CD14-positive monocyte (primary cell): ENCODE measurements at regions not wholly inside any gene's neighbourhood (a gene's known extent, or its start where the extent isn't known, plus 50 kb on each side); places are given as distances from the start of the nearest gene placed in this dataset.

Experiments used
- DNase-seq, 3 donors: peaks; one replicate each; pipeline ENCODE4 v3.0.0-alpha.2; 2011 to 2022
- H2AFZ ChIP-seq: 2 replicates; pipeline ENCODE4 v1.6.0; 2012; ENCODE audit warnings: mild to moderate bottlenecking, low read depth, low read length, inconsistent platforms; ENCODE audit not compliant: insufficient read depth, poor library complexity, severe bottlenecking
- H3K27ac ChIP-seq, 2 donors: 1 replicate in 1 of 2; 2 replicates in 1 of 2; pipeline ENCODE4 v1.5.1; 2012 to 2013; ENCODE audit warnings: low read length in 2 of 2, control low read depth in 1 of 2, inconsistent platforms in 1 of 2, low read depth in 1 of 2, mild to moderate bottlenecking in 1 of 2
- H3K27me3 ChIP-seq, 2 donors: one replicate each; pipeline versions ENCODE4 v1.6.0 to v1.6.1; 2011 to 2013; ENCODE audit warnings: low read length in 2 of 2; ENCODE audit not compliant: control insufficient read depth in 2 of 2, insufficient read depth in 2 of 2
- H3K36me3 ChIP-seq, 2 donors: replicated peaks in 1 of 2; 1 replicate in 1 of 2; 2 replicates in 1 of 2; pipeline versions ENCODE4 v1.5.1 to v1.6.1; 2012 to 2013; ENCODE audit warnings: low read length in 2 of 2, control low read depth in 1 of 2, inconsistent platforms in 1 of 2, mild to moderate bottlenecking in 1 of 2; ENCODE audit not compliant: insufficient read depth in 2 of 2, control insufficient read depth in 1 of 2
- H3K4me1 ChIP-seq, 2 donors: 1 replicate in 1 of 2; 2 replicates in 1 of 2; pipeline versions ENCODE4 v1.5.1 to v1.6.1; 2012 to 2013; ENCODE audit warnings: low read length in 2 of 2, control low read depth in 1 of 2, inconsistent platforms in 1 of 2, mild to moderate bottlenecking in 1 of 2, moderate library complexity in 1 of 2; ENCODE audit not compliant: insufficient read depth in 2 of 2, control insufficient read depth in 1 of 2
- H3K4me2 ChIP-seq: replicated peaks from 2 replicates; pipeline ENCODE3; 2012; ENCODE audit warnings: low read length, moderate library complexity, mild to moderate bottlenecking; ENCODE audit not compliant: poor library complexity, severe bottlenecking; ENCODE audit errors: extremely low read depth
- H3K4me3 ChIP-seq, 3 experiments: fragments of 200-600 bp in 1 of 3; sonication (generic) in 1 of 3; replicated peaks in 1 of 3; 1 replicate in 2 of 3; 2 replicates in 1 of 3; pipeline ENCODE4 v1.5.1; 2011 to 2013; ENCODE audit warnings: low read length in 3 of 3, mild to moderate bottlenecking in 3 of 3, control low read depth in 2 of 3, low read depth in 2 of 3, inconsistent platforms in 1 of 3, moderate library complexity in 1 of 3
- H3K79me2 ChIP-seq: 2 replicates; pipeline ENCODE4 v1.6.0; 2012; ENCODE audit warnings: mild to moderate bottlenecking, control low read depth, inconsistent platforms, low read length, moderate library complexity; ENCODE audit not compliant: insufficient read depth
- H3K9ac ChIP-seq: 2 replicates; pipeline ENCODE4 v1.6.0; 2017; ENCODE audit warnings: low read length, mild to moderate bottlenecking; ENCODE audit not compliant: insufficient read depth, poor library complexity, severe bottlenecking
- H3K9me3 ChIP-seq, 2 donors: replicated peaks in 1 of 2; 1 replicate in 1 of 2; 2 replicates in 1 of 2; pipeline versions ENCODE4 v1.5.1 to v1.6.1; 2012 to 2013; ENCODE audit warnings: low read length in 2 of 2, control low read depth in 1 of 2; ENCODE audit not compliant: control insufficient read depth in 1 of 2, insufficient read depth in 1 of 2
- H4K20me1 ChIP-seq: 2 replicates; pipeline ENCODE4 v1.6.0; 2012; ENCODE audit warnings: mild to moderate bottlenecking, low read length, control low read depth, moderate library complexity; ENCODE audit not compliant: insufficient read depth
- H3K27ac Mint-ChIP-seq, 7 donors: one replicate each; pipeline ENCODE4 v1.8.0; 2020; ENCODE audit warnings: mild to moderate bottlenecking in 7 of 7, mixed read lengths in 7 of 7, moderate library complexity in 6 of 7, inconsistent platforms in 2 of 7
- H3K27me3 Mint-ChIP-seq, 3 donors: one replicate each; pipeline ENCODE4 v1.8.0; 2021 to 2022; ENCODE audit warnings: low read depth in 3 of 3, mild to moderate bottlenecking in 3 of 3, mixed read lengths in 3 of 3, moderate library complexity in 3 of 3, inconsistent platforms in 1 of 3
- H3K36me3 Mint-ChIP-seq, 2 donors: one replicate each; pipeline ENCODE4 v1.8.0; 2020; ENCODE audit warnings: mixed read lengths in 2 of 2, inconsistent platforms in 1 of 2, mild to moderate bottlenecking in 1 of 2
- H3K4me1 Mint-ChIP-seq: one replicate; pipeline ENCODE4 v1.8.0; 2020; ENCODE audit warnings: mild to moderate bottlenecking, mixed read lengths
- H3K4me3 Mint-ChIP-seq, 2 donors: one replicate each; pipeline ENCODE4 v1.8.0; 2020; ENCODE audit warnings: mild to moderate bottlenecking in 2 of 2, mixed read lengths in 2 of 2, moderate library complexity in 1 of 2
- H3K9me3 Mint-ChIP-seq, 7 donors: one replicate each; pipeline ENCODE4 v1.8.0; 2020 to 2022; ENCODE audit warnings: mixed read lengths in 7 of 7, mild to moderate bottlenecking in 6 of 7, moderate library complexity in 6 of 7, inconsistent platforms in 2 of 7
- WGBS: methylation state at CpG from one replicate; pipeline ENCODE4 v1.1.5; 2013; ENCODE audit warnings: missing lambda C conversion rate; ENCODE audit not compliant: insufficient coverage; 5-methylcytosine and 5-hydroxymethylcytosine counted together
- intact Hi-C, 2 donors: fragments of 100-400 bp; cut with micrococcal nuclease; formaldehyde crosslinking; loops; one replicate each; pipeline versions ENCODE4 v1.15.0 to v1.15.1; 2023
- TF ChIP-seq, protein P1 (sequence below): fragments of 200-600 bp; IDR thresholded peaks from one replicate; pipeline ENCODE4 v1.8.0; 2022; ENCODE audit warnings: antibody characterized with exemption, mild to moderate bottlenecking

- Histone ChIP-seq H3K36me3 (no peaks in the 10 kb centered on the region), H3K4me2 (no peak overlapping the region), H3K27ac (no peak overlapping the region), H3K4me1 (no peaks in the 10 kb centered on the region), H3K27me3 (no peaks in the 10 kb centered on the region), H4K20me1 (no peaks in the 10 kb centered on the region), H3K9ac (no peak overlapping the region), H3K9me3 (no peaks in the 10 kb centered on the region), H3K79me2 (no peaks in the 10 kb centered on the region), H2AFZ (no peak overlapping the region), H3K4me3 (no peak overlapping the region)
- Mint-ChIP-seq H3K27me3 (no peaks in the 10 kb centered on the region), H3K27ac (no peak overlapping the region), H3K36me3 (no peaks in the 10 kb centered on the region), H3K4me3 (no peak overlapping the region), H3K9me3 (peaks cover 0 to 3% (median 0%) of the 10 kb centered on the region in 7 donors), H3K4me1 (no peaks in the 10 kb centered on the region)
- WGBS, result no CpG with 5 or more reads among the region's 3 CpGs
- TF ChIP-seq, protein P1, sequence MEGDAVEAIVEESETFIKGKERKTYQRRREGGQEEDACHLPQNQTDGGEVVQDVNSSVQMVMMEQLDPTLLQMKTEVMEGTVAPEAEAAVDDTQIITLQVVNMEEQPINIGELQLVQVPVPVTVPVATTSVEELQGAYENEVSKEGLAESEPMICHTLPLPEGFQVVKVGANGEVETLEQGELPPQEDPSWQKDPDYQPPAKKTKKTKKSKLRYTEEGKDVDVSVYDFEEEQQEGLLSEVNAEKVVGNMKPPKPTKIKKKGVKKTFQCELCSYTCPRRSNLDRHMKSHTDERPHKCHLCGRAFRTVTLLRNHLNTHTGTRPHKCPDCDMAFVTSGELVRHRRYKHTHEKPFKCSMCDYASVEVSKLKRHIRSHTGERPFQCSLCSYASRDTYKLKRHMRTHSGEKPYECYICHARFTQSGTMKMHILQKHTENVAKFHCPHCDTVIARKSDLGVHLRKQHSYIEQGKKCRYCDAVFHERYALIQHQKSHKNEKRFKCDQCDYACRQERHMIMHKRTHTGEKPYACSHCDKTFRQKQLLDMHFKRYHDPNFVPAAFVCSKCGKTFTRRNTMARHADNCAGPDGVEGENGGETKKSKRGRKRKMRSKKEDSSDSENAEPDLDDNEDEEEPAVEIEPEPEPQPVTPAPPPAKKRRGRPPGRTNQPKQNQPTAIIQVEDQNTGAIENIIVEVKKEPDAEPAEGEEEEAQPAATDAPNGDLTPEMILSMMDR, result no peak
- DNase-seq, result no peak
- intact Hi-C loops, result no loop called here
Measured at GRCh38 chr6:48486373-48486772, 375.4 kb upstream of the PTCHD4 start.

DNA sequence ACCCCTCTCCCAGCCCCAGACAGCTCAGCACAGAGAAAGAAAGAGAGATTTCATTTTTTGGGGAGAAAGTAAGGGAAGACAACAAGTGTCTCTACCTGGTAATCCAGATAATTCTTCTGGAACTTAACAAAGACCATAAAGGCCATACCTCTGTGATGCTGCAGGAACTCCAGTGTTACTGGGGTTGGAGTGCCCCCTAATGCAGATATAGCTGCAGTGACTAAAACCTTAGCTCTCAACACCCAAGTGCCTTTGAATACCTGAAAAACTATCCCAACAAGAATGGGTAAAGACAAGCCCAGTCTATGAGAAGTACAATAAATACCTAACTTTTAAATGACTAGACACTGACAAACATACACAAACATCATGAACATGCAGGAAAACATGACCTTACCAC lies 365.3 kb upstream of the PTCHD4 start:
- Mint-ChIP-seq H3K4me1 (no peaks in the 10 kb centered on the region), H3K27ac (no peak overlapping the region), H3K27me3 (peaks cover 0 to 7% (median 0%) of the 10 kb centered on the region in 3 donors), H3K36me3 (no peaks in the 10 kb centered on the region), H3K9me3 (peaks cover 0 to 3% (median 0%) of the 10 kb centered on the region in 7 donors), H3K4me3 (no peak overlapping the region)
- H3K9ac ChIP-seq, result no peak overlapping the region
- TF ChIP-seq, protein P1, result no peak
- no peaks in the 10 kb centered on the region for H3K4me1 ChIP-seq
- intact Hi-C loops, result no loop called here
- H3K4me3 ChIP-seq, result no peak overlapping the region
- H3K9me3 ChIP-seq, result no peaks in the 10 kb centered on the region
- H3K79me2 ChIP-seq, result no peaks in the 10 kb centered on the region
- no peaks in the 10 kb centered on the region for H4K20me1 ChIP-seq
- H3K4me2 ChIP-seq, result no peak overlapping the region
- H3K36me3 ChIP-seq, result no peaks in the 10 kb centered on the region
- H2AFZ ChIP-seq, result no peak overlapping the region
- H3K27me3 ChIP-seq, result no peaks in the 10 kb centered on the region
- DNase-seq, result no peak
- H3K27ac ChIP-seq, result no peak overlapping the region
